Keratinocyte (primary cell): ENCODE measurements at regions not wholly inside any gene's neighbourhood (a gene's known extent, or its start where the extent isn't known, plus 50 kb on each side); places are given as distances from the start of the nearest gene placed in this dataset.

Source experiments
- DNase-seq: peaks from one replicate; pipeline ENCODE4 v3.0.0-alpha.2; 2011; ENCODE audit warnings: low read depth, missing footprints, low spot score
- FAIRE-seq: peaks from 2 replicates; lab custom pipeline; 2011; peaks lifted over from hg19 to GRCh38; lab: Jason Lieb, UNC
- H2AFZ ChIP-seq: 2 replicates; pipeline ENCODE4 v1.6.0; 2012; ENCODE audit warnings: low read length, control low read depth, inconsistent platforms; ENCODE audit not compliant: control insufficient read depth
- H3K27ac ChIP-seq: 2 replicates; pipeline ENCODE4 v1.5.1; 2011; ENCODE audit warnings: low read length; ENCODE audit not compliant: control insufficient read depth, insufficient read depth
- H3K27me3 ChIP-seq: 3 replicates; pipeline ENCODE4 v1.6.0; 2011; ENCODE audit warnings: low read length; ENCODE audit not compliant: control insufficient read depth, insufficient read depth; ENCODE audit errors: extremely low read depth
- H3K36me3 ChIP-seq, 2 experiments: 2 replicates in 1 of 2; 3 replicates in 1 of 2; pipeline ENCODE4 v1.5.1; 2011; ENCODE audit warnings: low read length in 2 of 2, mild to moderate bottlenecking in 1 of 2; ENCODE audit not compliant: control insufficient read depth in 2 of 2, insufficient read depth in 2 of 2; ENCODE audit errors: extremely low read depth in 1 of 2
- H3K4me1 ChIP-seq: 3 replicates; pipeline ENCODE4 v1.5.1; 2011; ENCODE audit warnings: low read length; ENCODE audit not compliant: control insufficient read depth, insufficient read depth; ENCODE audit errors: extremely low read depth
- H3K4me2 ChIP-seq: 3 replicates; pipeline ENCODE4 v1.6.0; 2011; ENCODE audit warnings: low read depth, low read length; ENCODE audit not compliant: control insufficient read depth, insufficient read depth; ENCODE audit errors: extremely low read depth
- H3K4me3 ChIP-seq, 3 experiments: fragments of 200-600 bp in 1 of 3; sonication (generic) in 1 of 3; 2 replicates in 2 of 3; 3 replicates in 1 of 3; pipeline ENCODE4 v1.5.1; 2011 to 2016; ENCODE audit warnings: low read length in 3 of 3, mild to moderate bottlenecking in 3 of 3, control low read depth in 2 of 3, inconsistent platforms in 1 of 3, low read depth in 1 of 3, mixed read lengths in 1 of 3, mixed run types in 1 of 3, moderate library complexity in 1 of 3; ENCODE audit not compliant: control insufficient read depth in 2 of 3, insufficient read depth in 2 of 3; ENCODE audit errors: extremely low read depth in 1 of 3
- H3K79me2 ChIP-seq: 2 replicates; pipeline ENCODE4 v1.6.0; 2012; ENCODE audit warnings: low read length; ENCODE audit not compliant: control insufficient read depth, insufficient read depth
- H3K9ac ChIP-seq: 3 replicates; pipeline ENCODE4 v1.6.0; 2011; ENCODE audit warnings: low read length; ENCODE audit not compliant: control insufficient read depth, insufficient read depth; ENCODE audit errors: extremely low read depth
- H3K9me1 ChIP-seq: 3 replicates; pipeline ENCODE4 v1.6.0; 2011; ENCODE audit warnings: low read length; ENCODE audit not compliant: control insufficient read depth, insufficient read depth; ENCODE audit errors: extremely low read depth
- H3K9me3 ChIP-seq: 2 replicates; pipeline ENCODE4 v1.5.1; 2012; ENCODE audit warnings: low read depth, low read length; ENCODE audit not compliant: control insufficient read depth
- H4K20me1 ChIP-seq: 3 replicates; pipeline ENCODE4 v1.6.0; 2011; ENCODE audit warnings: low read length; ENCODE audit not compliant: control insufficient read depth, insufficient read depth; ENCODE audit errors: extremely low read depth
- EZH2 ChIP-seq: IDR thresholded peaks from one replicate; pipeline ENCODE4 v1.6.1; 2012; ENCODE audit warnings: inconsistent platforms, mild to moderate bottlenecking, low read length, moderate library complexity
- dilution Hi-C: fragments of 300-500 bp; cut with MboI; formaldehyde crosslinking; loops from one replicate; pipeline ENCODE4 v1.7.0; 2020; ENCODE audit warnings: low sequenced_read_pairs; ENCODE audit not compliant: extremely low pct_ligation_motif_present
- TF ChIP-seq, protein P1 (sequence below), 3 experiments: IDR thresholded peaks in 1 of 3; conservative IDR thresholded peaks in 1 of 3; optimal IDR thresholded peaks in 1 of 3; 2 replicates in 2 of 3; 3 replicates in 1 of 3; pipeline versions ENCODE3 to v1.5.1; 2011; ENCODE audit warnings: low read length in 3 of 3, mild to moderate bottlenecking in 3 of 3, moderate library complexity in 2 of 3, control low read depth in 1 of 3, inconsistent platforms in 1 of 3; ENCODE audit not compliant: insufficient read depth in 2 of 3; ENCODE audit errors: extremely low read depth in 1 of 3

DNA sequence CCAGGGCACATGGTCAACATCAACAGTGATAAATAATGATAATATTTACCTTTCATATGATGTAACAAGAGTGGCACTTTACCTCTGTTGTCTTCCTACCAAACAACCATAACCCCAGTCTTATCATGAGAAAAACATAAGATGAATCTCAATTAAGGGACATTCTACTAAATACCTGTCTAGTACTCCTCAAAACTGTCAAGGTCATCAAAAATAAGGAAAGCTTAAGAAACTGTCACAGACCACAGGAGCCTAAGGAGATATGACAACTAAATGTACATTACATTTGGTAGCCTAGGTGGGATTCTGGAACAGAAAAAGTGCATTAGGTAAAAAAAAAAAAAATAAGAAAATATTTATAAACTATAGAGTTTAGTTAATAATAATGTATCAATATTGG is 118.1 kb downstream of the CCDC34 start:
- Histone ChIP-seq H3K9me3 (no peaks in the 10 kb centered on the region), H3K36me3 (no peaks in the 10 kb centered on the region), H3K4me1 (peaks cover 5% of the 10 kb centered on the region), H3K27ac (no peak overlapping the region), H4K20me1 (no peaks in the 10 kb centered on the region), H3K9ac (no peak overlapping the region), H3K79me2 (no peaks in the 10 kb centered on the region), H3K4me3 (no peak overlapping the region), H3K9me1 (no peaks in the 10 kb centered on the region), H2AFZ (no peak overlapping the region), H3K27me3 (no peaks in the 10 kb centered on the region), H3K4me2 (no peak overlapping the region)
- no peak for DNase-seq
- FAIRE-seq, result no peak
- TF ChIP-seq, protein P1, sequence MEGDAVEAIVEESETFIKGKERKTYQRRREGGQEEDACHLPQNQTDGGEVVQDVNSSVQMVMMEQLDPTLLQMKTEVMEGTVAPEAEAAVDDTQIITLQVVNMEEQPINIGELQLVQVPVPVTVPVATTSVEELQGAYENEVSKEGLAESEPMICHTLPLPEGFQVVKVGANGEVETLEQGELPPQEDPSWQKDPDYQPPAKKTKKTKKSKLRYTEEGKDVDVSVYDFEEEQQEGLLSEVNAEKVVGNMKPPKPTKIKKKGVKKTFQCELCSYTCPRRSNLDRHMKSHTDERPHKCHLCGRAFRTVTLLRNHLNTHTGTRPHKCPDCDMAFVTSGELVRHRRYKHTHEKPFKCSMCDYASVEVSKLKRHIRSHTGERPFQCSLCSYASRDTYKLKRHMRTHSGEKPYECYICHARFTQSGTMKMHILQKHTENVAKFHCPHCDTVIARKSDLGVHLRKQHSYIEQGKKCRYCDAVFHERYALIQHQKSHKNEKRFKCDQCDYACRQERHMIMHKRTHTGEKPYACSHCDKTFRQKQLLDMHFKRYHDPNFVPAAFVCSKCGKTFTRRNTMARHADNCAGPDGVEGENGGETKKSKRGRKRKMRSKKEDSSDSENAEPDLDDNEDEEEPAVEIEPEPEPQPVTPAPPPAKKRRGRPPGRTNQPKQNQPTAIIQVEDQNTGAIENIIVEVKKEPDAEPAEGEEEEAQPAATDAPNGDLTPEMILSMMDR (optimal IDR thresholded peaks at IDR 0.05 in 1 of 3, IDR thresholded peaks at IDR 0.05 in 1 of 3, conservative IDR thresholded peaks at IDR 0.05 in 1 of 3; ENCODE audit: extremely low read depth in 1 of 3, insufficient read depth in 2 of 3, low read length in 3 of 3), result no peak
- TF ChIP-seq EZH2, result no peak
- dilution Hi-C loops, result no loop called here

DNA sequence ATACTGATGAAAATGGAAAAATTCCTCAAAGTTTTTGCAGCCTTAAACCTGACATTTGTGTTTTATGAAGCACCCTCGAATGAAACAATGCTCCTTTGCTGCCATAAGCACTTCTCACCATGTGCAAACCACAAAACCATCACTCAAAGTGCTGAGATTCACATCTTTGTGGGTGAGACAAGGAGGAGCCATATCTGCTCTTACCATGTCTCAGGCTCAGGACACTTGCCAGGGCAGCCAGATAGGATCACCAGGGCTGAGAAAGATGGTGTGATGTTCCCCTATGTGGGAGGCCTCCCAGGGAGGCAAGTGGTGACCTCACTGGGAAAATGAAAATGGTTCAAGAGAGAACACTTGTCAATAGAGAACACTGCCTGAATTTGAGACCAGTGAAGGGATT is 120.4 kb downstream of the CCDC34 start:
- H3K9me3 ChIP-seq, result no peaks in the 10 kb centered on the region
- no peaks in the 10 kb centered on the region for H3K27me3 ChIP-seq
- no peak overlapping the region for H3K4me2 ChIP-seq
- no peak overlapping the region for H3K4me3 ChIP-seq
- TF ChIP-seq, protein P1 (optimal IDR thresholded peaks at IDR 0.05 in 1 of 3, IDR thresholded peaks at IDR 0.05 in 1 of 3, conservative IDR thresholded peaks at IDR 0.05 in 1 of 3; ENCODE audit: extremely low read depth in 1 of 3, insufficient read depth in 2 of 3, low read length in 3 of 3), result no peak
- TF ChIP-seq EZH2, result no peak
- no peak for DNase-seq
- H3K36me3 ChIP-seq, result no peaks in the 10 kb centered on the region
- H3K9ac ChIP-seq, result no peak overlapping the region
- no peak overlapping the region for H3K27ac ChIP-seq
- H3K9me1 ChIP-seq, result no peaks in the 10 kb centered on the region
- no peaks in the 10 kb centered on the region for H4K20me1 ChIP-seq
- H2AFZ ChIP-seq, result no peak overlapping the region
- dilution Hi-C loops, result no loop called here
- H3K4me1 ChIP-seq, result peaks cover 5% of the 10 kb centered on the region
- no peak for FAIRE-seq
- H3K79me2 ChIP-seq, result no peaks in the 10 kb centered on the region
